HepG2 (cell line): ENCODE measurements at regions not wholly inside any gene's neighbourhood (a gene's known extent, or its start where the extent isn't known, plus 50 kb on each side); places are given as distances from the start of the nearest gene placed in this dataset.

Experiments used
- EP300 ChIP-seq, 3 experiments: sonication (generic) in 1 of 3; formaldehyde crosslinking in 1 of 3; IDR thresholded peaks; 2 replicates each; pipeline versions ENCODE4 v1.5.1 to v1.6.1; 2011 to 2020; ENCODE audit warnings: low read depth in 2 of 3, low read length in 2 of 3, borderline replicate concordance in 1 of 3, improper control_type of control experiment in 1 of 3, mild to moderate bottlenecking in 1 of 3, missing genetic modification reagents in 1 of 3, moderate library complexity in 1 of 3
- MAFK ChIP-seq, 2 experiments: IDR thresholded peaks in 1 of 2; conservative IDR thresholded peaks in 1 of 2; 2 replicates each; pipeline ENCODE4 v1.6.1; 2011; ENCODE audit warnings: improper control_type of control experiment in 2 of 2, low read length in 2 of 2
- MEIS2 ChIP-seq: sonication (generic); formaldehyde crosslinking; IDR thresholded peaks from 2 replicates; pipeline ENCODE4 v1.9.0; 2021; ENCODE audit warnings: mild to moderate bottlenecking, missing genetic modification reagents
- NPAS2 ChIP-seq: sonication (generic); formaldehyde crosslinking; IDR thresholded peaks from 2 replicates; pipeline ENCODE4 v1.8.0; 2022; ENCODE audit warnings: mild to moderate bottlenecking, missing genetic modification reagents, borderline replicate concordance
- ONECUT2 ChIP-seq: sonication (generic); formaldehyde crosslinking; IDR thresholded peaks from 2 replicates; pipeline ENCODE4 v1.4.0; 2020; ENCODE audit warnings: missing genetic modification reagents
- REPIN1 ChIP-seq: sonication (generic); formaldehyde crosslinking; IDR thresholded peaks from 2 replicates; pipeline ENCODE4 v1.8.0; 2022; ENCODE audit warnings: missing genetic modification reagents, low read depth, mild to moderate bottlenecking, borderline replicate concordance
- SUZ12 ChIP-seq: fragments of 150-350 bp; IDR thresholded peaks from 2 replicates; pipeline ENCODE4 v1.6.1; 2014; ENCODE audit warnings: low read depth, low read length
- ZNF468 ChIP-seq: sonication (generic); formaldehyde crosslinking; IDR thresholded peaks from 2 replicates; pipeline ENCODE4 v1.8.0; 2022; ENCODE audit warnings: mild to moderate bottlenecking, moderate library complexity, missing genetic modification reagents
- TF ChIP-seq, protein P1 (sequence below): sonication (generic); formaldehyde crosslinking; conservative IDR thresholded peaks from 2 replicates; pipeline ENCODE4 v1.8.0; 2022; ENCODE audit warnings: missing genetic modification reagents
- TF ChIP-seq, protein P2 (sequence below): sonication (generic); formaldehyde crosslinking; IDR thresholded peaks from 2 replicates; pipeline ENCODE4 v1.5.0; 2020; ENCODE audit warnings: mild to moderate bottlenecking, missing genetic modification reagents, moderate library complexity
- TF ChIP-seq, protein P3 (sequence below): IDR thresholded peaks from 2 replicates; pipeline ENCODE4 v1.4.0; 2020; ENCODE audit warnings: mild to moderate bottlenecking, missing genetic modification reagents
- TF ChIP-seq, protein P4 (sequence below): sonication (generic); formaldehyde crosslinking; IDR thresholded peaks from 2 replicates; pipeline ENCODE4 v1.4.0; 2020; ENCODE audit warnings: missing genetic modification reagents
- TF ChIP-seq, protein P5 (sequence below): sonication (generic); formaldehyde crosslinking; conservative IDR thresholded peaks from 2 replicates; pipeline ENCODE4 v1.4.0; 2020; ENCODE audit warnings: missing genetic modification reagents

DNA sequence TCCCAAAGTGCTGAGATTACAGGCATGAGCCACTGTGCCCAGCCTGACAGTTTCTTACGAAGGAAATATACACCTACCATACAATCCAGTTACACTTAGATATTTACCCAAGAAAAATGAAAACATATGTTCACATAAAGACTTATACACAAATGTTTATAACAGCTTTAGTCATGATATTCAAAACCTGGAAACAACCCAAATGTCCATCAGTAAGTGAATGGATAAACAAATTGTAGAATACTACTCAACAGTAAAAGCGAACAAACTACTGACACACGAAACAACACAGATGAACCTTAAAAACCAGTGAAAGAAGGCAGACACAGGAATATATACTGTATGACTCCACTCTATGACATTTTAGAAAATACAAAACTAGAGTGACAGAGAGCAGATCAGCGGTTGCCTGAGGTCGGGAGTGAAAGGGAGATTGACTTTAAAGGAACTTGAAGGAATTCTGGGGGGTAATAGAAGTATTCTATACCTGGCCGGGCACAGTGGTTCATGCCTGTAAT is 83.6 kb downstream of the SPRING1 start:
- TF ChIP-seq ONECUT2 (CRISPR knock-in tag) (no peak), MAFK (conservative IDR thresholded peaks at IDR 0.05 in 1 of 2, IDR thresholded peaks at IDR 0.05 in 1 of 2; ENCODE audit: low read length in 2 of 2) (no peak), NPAS2 (no peak), ZNF468 (no peak), MEIS2 (CRISPR knock-in tag) (no peak), EP300 (IDR thresholded peaks at IDR 0.05; ENCODE audit: low read depth in 2 of 2, low read length in 2 of 2) (no peak), EP300 (CRISPR knock-in tag; IDR thresholded peaks at IDR 0.05; ENCODE audit: borderline replicate concordance) (no peak), SUZ12 (no peak), REPIN1 (CRISPR knock-in tag) (no peak)
- TF ChIP-seq, protein P1, sequence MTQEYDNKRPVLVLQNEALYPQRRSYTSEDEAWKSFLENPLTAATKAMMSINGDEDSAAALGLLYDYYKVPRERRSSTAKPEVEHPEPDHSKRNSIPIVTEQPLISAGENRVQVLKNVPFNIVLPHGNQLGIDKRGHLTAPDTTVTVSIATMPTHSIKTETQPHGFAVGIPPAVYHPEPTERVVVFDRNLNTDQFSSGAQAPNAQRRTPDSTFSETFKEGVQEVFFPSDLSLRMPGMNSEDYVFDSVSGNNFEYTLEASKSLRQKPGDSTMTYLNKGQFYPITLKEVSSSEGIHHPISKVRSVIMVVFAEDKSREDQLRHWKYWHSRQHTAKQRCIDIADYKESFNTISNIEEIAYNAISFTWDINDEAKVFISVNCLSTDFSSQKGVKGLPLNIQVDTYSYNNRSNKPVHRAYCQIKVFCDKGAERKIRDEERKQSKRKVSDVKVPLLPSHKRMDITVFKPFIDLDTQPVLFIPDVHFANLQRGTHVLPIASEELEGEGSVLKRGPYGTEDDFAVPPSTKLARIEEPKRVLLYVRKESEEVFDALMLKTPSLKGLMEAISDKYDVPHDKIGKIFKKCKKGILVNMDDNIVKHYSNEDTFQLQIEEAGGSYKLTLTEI, result no peak
- TF ChIP-seq, protein P2, sequence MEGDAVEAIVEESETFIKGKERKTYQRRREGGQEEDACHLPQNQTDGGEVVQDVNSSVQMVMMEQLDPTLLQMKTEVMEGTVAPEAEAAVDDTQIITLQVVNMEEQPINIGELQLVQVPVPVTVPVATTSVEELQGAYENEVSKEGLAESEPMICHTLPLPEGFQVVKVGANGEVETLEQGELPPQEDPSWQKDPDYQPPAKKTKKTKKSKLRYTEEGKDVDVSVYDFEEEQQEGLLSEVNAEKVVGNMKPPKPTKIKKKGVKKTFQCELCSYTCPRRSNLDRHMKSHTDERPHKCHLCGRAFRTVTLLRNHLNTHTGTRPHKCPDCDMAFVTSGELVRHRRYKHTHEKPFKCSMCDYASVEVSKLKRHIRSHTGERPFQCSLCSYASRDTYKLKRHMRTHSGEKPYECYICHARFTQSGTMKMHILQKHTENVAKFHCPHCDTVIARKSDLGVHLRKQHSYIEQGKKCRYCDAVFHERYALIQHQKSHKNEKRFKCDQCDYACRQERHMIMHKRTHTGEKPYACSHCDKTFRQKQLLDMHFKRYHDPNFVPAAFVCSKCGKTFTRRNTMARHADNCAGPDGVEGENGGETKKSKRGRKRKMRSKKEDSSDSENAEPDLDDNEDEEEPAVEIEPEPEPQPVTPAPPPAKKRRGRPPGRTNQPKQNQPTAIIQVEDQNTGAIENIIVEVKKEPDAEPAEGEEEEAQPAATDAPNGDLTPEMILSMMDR, result no peak
- TF ChIP-seq, protein P3, sequence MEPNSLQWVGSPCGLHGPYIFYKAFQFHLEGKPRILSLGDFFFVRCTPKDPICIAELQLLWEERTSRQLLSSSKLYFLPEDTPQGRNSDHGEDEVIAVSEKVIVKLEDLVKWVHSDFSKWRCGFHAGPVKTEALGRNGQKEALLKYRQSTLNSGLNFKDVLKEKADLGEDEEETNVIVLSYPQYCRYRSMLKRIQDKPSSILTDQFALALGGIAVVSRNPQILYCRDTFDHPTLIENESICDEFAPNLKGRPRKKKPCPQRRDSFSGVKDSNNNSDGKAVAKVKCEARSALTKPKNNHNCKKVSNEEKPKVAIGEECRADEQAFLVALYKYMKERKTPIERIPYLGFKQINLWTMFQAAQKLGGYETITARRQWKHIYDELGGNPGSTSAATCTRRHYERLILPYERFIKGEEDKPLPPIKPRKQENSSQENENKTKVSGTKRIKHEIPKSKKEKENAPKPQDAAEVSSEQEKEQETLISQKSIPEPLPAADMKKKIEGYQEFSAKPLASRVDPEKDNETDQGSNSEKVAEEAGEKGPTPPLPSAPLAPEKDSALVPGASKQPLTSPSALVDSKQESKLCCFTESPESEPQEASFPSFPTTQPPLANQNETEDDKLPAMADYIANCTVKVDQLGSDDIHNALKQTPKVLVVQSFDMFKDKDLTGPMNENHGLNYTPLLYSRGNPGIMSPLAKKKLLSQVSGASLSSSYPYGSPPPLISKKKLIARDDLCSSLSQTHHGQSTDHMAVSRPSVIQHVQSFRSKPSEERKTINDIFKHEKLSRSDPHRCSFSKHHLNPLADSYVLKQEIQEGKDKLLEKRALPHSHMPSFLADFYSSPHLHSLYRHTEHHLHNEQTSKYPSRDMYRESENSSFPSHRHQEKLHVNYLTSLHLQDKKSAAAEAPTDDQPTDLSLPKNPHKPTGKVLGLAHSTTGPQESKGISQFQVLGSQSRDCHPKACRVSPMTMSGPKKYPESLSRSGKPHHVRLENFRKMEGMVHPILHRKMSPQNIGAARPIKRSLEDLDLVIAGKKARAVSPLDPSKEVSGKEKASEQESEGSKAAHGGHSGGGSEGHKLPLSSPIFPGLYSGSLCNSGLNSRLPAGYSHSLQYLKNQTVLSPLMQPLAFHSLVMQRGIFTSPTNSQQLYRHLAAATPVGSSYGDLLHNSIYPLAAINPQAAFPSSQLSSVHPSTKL, result no peak
- TF ChIP-seq, protein P4, sequence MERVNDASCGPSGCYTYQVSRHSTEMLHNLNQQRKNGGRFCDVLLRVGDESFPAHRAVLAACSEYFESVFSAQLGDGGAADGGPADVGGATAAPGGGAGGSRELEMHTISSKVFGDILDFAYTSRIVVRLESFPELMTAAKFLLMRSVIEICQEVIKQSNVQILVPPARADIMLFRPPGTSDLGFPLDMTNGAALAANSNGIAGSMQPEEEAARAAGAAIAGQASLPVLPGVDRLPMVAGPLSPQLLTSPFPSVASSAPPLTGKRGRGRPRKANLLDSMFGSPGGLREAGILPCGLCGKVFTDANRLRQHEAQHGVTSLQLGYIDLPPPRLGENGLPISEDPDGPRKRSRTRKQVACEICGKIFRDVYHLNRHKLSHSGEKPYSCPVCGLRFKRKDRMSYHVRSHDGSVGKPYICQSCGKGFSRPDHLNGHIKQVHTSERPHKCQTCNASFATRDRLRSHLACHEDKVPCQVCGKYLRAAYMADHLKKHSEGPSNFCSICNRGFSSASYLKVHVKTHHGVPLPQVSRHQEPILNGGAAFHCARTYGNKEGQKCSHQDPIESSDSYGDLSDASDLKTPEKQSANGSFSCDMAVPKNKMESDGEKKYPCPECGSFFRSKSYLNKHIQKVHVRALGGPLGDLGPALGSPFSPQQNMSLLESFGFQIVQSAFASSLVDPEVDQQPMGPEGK (CRISPR knock-in tag), result no peak
- TF ChIP-seq, protein P5, sequence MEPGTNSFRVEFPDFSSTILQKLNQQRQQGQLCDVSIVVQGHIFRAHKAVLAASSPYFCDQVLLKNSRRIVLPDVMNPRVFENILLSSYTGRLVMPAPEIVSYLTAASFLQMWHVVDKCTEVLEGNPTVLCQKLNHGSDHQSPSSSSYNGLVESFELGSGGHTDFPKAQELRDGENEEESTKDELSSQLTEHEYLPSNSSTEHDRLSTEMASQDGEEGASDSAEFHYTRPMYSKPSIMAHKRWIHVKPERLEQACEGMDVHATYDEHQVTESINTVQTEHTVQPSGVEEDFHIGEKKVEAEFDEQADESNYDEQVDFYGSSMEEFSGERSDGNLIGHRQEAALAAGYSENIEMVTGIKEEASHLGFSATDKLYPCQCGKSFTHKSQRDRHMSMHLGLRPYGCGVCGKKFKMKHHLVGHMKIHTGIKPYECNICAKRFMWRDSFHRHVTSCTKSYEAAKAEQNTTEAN (CRISPR knock-in tag), result no peak
